Subcutaneous abdominal adipose tissue (tissue), 5 donors: ENCODE measurements at regions not wholly inside any gene's neighbourhood (a gene's known extent, or its start where the extent isn't known, plus 50 kb on each side); places are given as distances from the start of the nearest gene placed in this dataset.
"Not testable (repeated sequence)": the region's sequence is repeated elsewhere in the genome, so short reads cannot be mapped to it uniquely, and the experiment has no call there.

ENCODE experiments used
- H3K27ac ChIP-seq: one replicate; pipeline ENCODE4 v1.7.0; 2013; ENCODE audit warnings: low read depth, mild to moderate bottlenecking, inconsistent platforms, low read length, moderate library complexity
- H3K27me3 ChIP-seq, 5 donors: one replicate each; pipeline ENCODE4 v1.7.0; 2013; ENCODE audit warnings: low read length in 5 of 5, inconsistent platforms in 1 of 5; ENCODE audit not compliant: control insufficient read depth in 5 of 5, insufficient read depth in 4 of 5
- H3K36me3 ChIP-seq, 5 donors: one replicate each; pipeline ENCODE4 v1.7.0; 2013; ENCODE audit warnings: low read length in 5 of 5; ENCODE audit not compliant: control insufficient read depth in 5 of 5, insufficient read depth in 5 of 5
- H3K4me1 ChIP-seq, 5 donors: one replicate each; pipeline ENCODE4 v1.7.0; 2013; ENCODE audit warnings: low read length in 5 of 5, mild to moderate bottlenecking in 3 of 5, moderate library complexity in 1 of 5; ENCODE audit not compliant: control insufficient read depth in 5 of 5, insufficient read depth in 5 of 5
- H3K4me3 ChIP-seq, 5 donors: one replicate each; pipeline ENCODE4 v1.7.0; 2013; ENCODE audit warnings: low read length in 5 of 5, low read depth in 1 of 5
- H3K9ac ChIP-seq, 5 donors: one replicate each; pipeline ENCODE4 v1.7.0; 2013; ENCODE audit warnings: low read length in 5 of 5, mild to moderate bottlenecking in 4 of 5, moderate library complexity in 3 of 5
- H3K9me3 ChIP-seq, 5 donors: one replicate each; pipeline ENCODE4 v1.7.0; 2013; ENCODE audit warnings: low read length in 5 of 5; ENCODE audit not compliant: control insufficient read depth in 5 of 5
- donor health status: healthy.
- donor health status: healthy.
- donor health status: healthy.
- donor health status: healthy.
- donor health status: healthy.

- H3K4me1 ChIP-seq, H3K27ac ChIP-seq, H3K27me3 ChIP-seq, H3K36me3 ChIP-seq, H3K9ac ChIP-seq, H3K9me3 ChIP-seq, H3K4me3 ChIP-seq: not testable (repeated sequence)
Measured at GRCh38 chr10:46740368-46740767, 161.4 kb downstream of the SYT15 start.

DNA sequence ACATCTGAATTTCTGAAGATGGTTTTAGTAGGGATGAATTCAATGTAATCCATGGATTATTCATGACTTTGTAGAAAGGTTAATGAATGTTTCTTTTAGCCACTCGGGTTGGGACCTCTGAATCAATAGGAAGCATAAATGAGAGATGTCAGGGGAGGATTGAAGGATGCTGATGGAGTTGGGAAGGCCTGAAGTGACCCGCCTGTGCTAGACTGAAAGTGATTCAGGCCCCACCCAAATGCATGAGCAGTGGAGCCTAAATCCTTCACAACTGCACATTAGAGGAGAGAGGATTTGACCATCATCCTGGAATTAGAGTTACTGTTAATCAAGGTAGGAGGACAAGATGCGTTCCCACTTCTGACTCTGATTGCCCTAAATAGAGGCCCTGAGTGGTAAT lies 162.2 kb upstream of the PTPN20 start:
- H3K27ac ChIP-seq, H3K36me3 ChIP-seq, H3K9ac ChIP-seq, H3K27me3 ChIP-seq, H3K9me3 ChIP-seq, H3K4me1 ChIP-seq, H3K4me3 ChIP-seq: not testable (repeated sequence)

DNA sequence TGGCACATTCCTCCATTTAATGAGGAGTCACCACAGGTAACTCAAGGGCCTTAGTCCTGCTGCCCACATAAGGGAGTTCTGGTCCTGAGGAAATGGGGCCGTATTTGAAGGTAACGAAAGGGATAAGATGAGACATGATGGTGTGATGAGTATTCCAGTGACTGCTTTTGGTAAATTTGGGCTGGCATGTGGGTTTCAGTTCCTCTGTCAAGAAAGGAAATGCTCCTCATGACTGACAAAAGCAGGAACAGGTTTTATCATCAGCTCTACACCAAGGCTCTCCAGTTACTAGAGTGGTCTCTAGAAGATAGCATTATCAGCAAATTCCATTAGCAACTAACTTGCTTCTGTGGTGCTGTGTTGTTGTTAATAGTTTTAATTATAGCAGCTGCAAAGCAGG lies 161.8 kb upstream of the PTPN20 start:
- not testable (repeated sequence) for H3K27ac ChIP-seq, H3K9ac ChIP-seq, H3K27me3 ChIP-seq, H3K4me1 ChIP-seq, H3K9me3 ChIP-seq, H3K4me3 ChIP-seq, H3K36me3 ChIP-seq

GRCh38 chr10:46753763-46754162 lies 157.5 kb upstream of the PTPN20 start:
- H3K36me3 ChIP-seq: not testable (repeated sequence)

DNA sequence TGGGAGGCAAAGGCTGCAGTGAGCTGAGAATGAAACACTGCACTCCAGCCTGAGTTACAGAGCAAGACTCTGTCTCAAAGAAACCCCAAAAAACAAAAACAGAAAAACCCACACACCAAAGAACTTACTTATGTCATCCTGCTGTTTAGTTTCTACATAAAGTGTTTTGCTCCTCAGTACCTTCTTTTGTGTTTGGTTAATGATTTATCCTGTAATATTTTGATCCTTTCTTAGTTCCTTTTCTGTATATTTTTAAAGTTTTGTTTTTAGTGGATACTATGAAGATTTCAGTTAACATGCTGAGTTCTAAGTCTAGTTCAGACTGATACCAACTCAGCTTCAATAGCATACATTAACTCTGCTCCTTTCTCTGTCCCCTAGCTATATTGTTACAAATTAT lies 149.8 kb upstream of the PTPN20 start:
- H3K4me1 ChIP-seq, H3K9me3 ChIP-seq, H3K27me3 ChIP-seq, H3K27ac ChIP-seq, H3K36me3 ChIP-seq, H3K9ac ChIP-seq, H3K4me3 ChIP-seq: not testable (repeated sequence)

More at GRCh38 chr10:46753763-46754162, 157.5 kb upstream of the PTPN20 start:
- not testable (repeated sequence) for H3K9me3 ChIP-seq, H3K4me3 ChIP-seq, H3K4me1 ChIP-seq, H3K9ac ChIP-seq, H3K27me3 ChIP-seq, H3K27ac ChIP-seq

DNA sequence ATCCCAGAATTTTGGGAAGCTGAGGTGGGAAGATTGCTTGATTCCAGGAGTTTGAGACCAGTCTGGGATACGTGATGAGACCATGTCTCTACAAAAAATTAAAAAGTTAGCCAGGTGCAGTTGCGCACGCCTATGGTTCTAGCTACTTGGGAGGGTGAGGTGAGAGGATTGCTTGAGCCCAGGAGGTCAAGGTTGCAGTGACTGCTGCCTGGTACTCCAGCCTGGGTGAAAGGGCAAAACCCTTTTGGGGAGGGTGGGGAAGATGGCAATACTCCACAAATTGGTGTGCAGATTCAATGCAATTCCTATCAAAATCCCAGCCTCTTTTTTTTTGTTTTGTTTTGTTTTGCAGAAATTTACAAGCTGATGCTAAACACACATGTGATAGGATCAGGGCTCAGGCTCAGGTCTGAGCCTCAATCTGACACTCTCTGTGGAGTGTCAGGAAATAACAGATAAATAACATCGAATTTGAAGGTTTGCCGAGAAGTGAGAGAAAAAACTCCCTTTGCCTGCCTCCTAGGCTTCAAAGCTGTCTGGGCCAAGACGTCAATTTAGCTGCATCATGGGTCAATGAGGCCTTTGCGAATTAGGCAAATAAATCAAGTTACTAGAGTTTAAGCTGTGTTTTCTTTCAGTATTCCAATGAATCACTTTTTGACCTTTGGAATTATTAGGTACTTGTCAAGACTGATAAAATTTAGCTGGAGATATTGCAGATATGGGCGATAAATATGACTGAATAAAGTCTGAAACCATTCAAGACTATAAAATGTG lies 142.5 kb upstream of the PTPN20 start:
- not testable (repeated sequence) for H3K4me3 ChIP-seq, H3K4me1 ChIP-seq, H3K36me3 ChIP-seq, H3K9me3 ChIP-seq, H3K27me3 ChIP-seq, H3K9ac ChIP-seq, H3K27ac ChIP-seq

- H3K9me3 ChIP-seq, H3K27ac ChIP-seq, H3K36me3 ChIP-seq, H3K9ac ChIP-seq, H3K4me3 ChIP-seq, H3K27me3 ChIP-seq, H3K4me1 ChIP-seq: not testable (repeated sequence)
Measured at GRCh38 chr10:46773178-46773896, 137.9 kb upstream of the PTPN20 start.

DNA sequence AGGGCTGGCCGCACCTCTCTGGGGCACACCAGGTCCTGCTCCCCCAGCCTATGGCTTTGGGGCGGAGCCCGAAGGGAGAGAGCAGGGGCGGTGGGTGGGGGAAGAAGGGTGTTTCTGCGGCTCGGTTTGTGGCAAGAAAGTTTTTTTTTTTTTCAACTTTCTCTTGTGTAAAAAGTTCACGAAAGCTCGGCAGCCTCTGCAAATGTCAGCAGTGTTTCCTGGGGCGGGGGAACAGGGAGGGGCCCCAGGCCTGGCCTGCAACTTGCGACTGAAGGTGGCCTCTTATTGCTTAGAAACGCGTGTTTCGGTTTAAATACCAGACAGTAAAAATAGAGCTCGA lies 137.4 kb upstream of the PTPN20 start:
- H3K27ac ChIP-seq, H3K4me1 ChIP-seq, H3K4me3 ChIP-seq, H3K27me3 ChIP-seq, H3K9me3 ChIP-seq, H3K9ac ChIP-seq, H3K36me3 ChIP-seq: not testable (repeated sequence)

DNA sequence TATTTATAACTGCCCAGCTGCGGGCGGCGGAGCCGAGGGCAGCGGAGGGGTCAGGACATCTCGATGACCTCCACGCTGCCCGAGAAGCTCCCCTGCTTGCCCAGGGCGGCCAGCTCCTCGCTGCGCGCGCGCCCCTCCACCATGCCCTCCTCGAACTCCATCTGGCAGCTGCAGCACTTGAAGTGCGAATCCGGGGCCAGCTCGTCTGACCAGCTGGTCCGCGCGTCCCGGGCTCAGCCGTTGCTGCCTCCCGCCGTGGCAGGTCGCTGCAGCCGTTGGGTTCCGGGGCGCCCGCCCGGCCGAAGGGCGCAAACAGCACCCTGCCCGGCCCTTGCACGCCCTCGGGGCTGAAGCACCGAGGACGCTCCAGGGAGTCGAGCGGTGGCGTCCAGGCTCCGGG lies 136.9 kb upstream of the PTPN20 start:
- H3K4me1 ChIP-seq, H3K9me3 ChIP-seq, H3K36me3 ChIP-seq, H3K9ac ChIP-seq, H3K4me3 ChIP-seq, H3K27ac ChIP-seq, H3K27me3 ChIP-seq: not testable (repeated sequence)

- H3K9me3 ChIP-seq, H3K27ac ChIP-seq, H3K27me3 ChIP-seq, H3K36me3 ChIP-seq, H3K4me3 ChIP-seq, H3K4me1 ChIP-seq, H3K9ac ChIP-seq: not testable (repeated sequence)
Measured at GRCh38 chr10:46774945-46775667, 136.1 kb upstream of the PTPN20 start.
